Tibial nerve (tissue), 4 donors: ENCODE measurements at regions not wholly inside any gene's neighbourhood (a gene's known extent, or its start where the extent isn't known, plus 50 kb on each side); places are given as distances from the start of the nearest gene placed in this dataset.

Source experiments
- EP300 ChIP-seq, 2 donors: sonication (generic); formaldehyde crosslinking; IDR thresholded peaks; one replicate each; pipeline ENCODE4 v1.6.1; 2017; ENCODE audit warnings: antibody characterized with exemption in 2 of 2, mild to moderate bottlenecking in 1 of 2
- POLR2A ChIP-seq, 2 donors: fragments of 450-650 bp; IDR thresholded peaks; one replicate each; pipeline ENCODE4 v1.6.1; 2017; ENCODE audit warnings: antibody characterized with exemption in 2 of 2, mild to moderate bottlenecking in 2 of 2, moderate library complexity in 2 of 2
- TF ChIP-seq, protein P1 (sequence below), 5 experiments: fragments of 200-600 bp in 3 of 5; fragments of 450-650 bp in 2 of 5; sonication (generic) in 3 of 5; IDR thresholded peaks; one replicate each; pipeline ENCODE4 v1.5.1; 2016 to 2019; ENCODE audit warnings: antibody characterized with exemption in 5 of 5, mild to moderate bottlenecking in 3 of 5, moderate library complexity in 2 of 5

GRCh38 chr5:162996053-162996452 lies 441.3 kb upstream of the CCNG1 start:
- TF ChIP-seq, protein P1, sequence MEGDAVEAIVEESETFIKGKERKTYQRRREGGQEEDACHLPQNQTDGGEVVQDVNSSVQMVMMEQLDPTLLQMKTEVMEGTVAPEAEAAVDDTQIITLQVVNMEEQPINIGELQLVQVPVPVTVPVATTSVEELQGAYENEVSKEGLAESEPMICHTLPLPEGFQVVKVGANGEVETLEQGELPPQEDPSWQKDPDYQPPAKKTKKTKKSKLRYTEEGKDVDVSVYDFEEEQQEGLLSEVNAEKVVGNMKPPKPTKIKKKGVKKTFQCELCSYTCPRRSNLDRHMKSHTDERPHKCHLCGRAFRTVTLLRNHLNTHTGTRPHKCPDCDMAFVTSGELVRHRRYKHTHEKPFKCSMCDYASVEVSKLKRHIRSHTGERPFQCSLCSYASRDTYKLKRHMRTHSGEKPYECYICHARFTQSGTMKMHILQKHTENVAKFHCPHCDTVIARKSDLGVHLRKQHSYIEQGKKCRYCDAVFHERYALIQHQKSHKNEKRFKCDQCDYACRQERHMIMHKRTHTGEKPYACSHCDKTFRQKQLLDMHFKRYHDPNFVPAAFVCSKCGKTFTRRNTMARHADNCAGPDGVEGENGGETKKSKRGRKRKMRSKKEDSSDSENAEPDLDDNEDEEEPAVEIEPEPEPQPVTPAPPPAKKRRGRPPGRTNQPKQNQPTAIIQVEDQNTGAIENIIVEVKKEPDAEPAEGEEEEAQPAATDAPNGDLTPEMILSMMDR (IDR thresholded peaks at IDR 0.05) = no peak
- no peak for TF ChIP-seq EP300 (IDR thresholded peaks at IDR 0.05)
- TF ChIP-seq POLR2A (IDR thresholded peaks at IDR 0.05) = no peak
